ENCODE measurements at regions not wholly inside any gene's neighbourhood (a gene's known extent, or its start where the extent isn't known, plus 50 kb on each side); places are given as distances from the start of the nearest gene placed in this dataset.

GRCh38 chr18:45557779-45558178 lies 57.5 kb upstream of the SLC14A2 start:
- TF ChIP-seq CTCF (IDR thresholded peaks at IDR 0.05) (no peak), POLR2AphosphoS5 (IDR thresholded peaks at IDR 0.05) (no peak), POLR2A (IDR thresholded peaks at IDR 0.05) (no peak), EP300 (IDR thresholded peaks at IDR 0.05) (no peak)
